AG09319 (cell line): ENCODE measurements at regions not wholly inside any gene's neighbourhood (a gene's known extent, or its start where the extent isn't known, plus 50 kb on each side); places are given as distances from the start of the nearest gene placed in this dataset.

ENCODE experiments used
- DNase-seq: peaks from one replicate; pipeline ENCODE4 v3.0.0-alpha.2; 2010; ENCODE audit warnings: low read depth; ENCODE audit errors: extremely low read depth
- TF ChIP-seq, protein P1 (sequence below): IDR thresholded peaks from 2 replicates; pipeline ENCODE4 v1.5.1; 2011; ENCODE audit warnings: low read depth, mild to moderate bottlenecking, inconsistent platforms, low read length, moderate library complexity

DNA sequence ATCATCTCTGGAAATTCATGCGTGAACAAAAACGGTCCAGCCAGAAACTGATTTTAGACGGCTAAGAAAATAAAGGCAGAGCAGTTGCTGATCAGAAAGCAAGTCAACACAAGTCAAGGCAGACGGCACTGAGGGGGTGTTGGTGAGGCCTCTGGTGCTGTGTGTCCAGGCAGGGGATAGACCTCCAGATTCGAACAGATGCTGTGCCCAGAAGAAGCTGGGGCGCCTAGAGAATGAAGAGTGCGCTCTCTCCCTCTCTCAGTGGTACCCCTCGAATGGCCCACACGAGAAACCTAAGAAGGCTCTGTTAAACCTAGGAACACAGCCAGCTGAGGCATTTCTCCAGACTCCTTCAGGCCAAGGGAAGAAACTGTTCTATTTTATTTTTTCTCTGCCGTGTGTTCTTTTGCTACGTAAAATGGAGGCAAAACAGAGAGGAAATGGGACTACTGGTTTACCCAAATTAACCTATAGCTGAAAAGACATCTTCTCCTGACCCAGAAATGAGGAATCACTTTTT, 178.3 kb downstream of the PMP22 start:
- no peak for DNase-seq
- TF ChIP-seq, protein P1, sequence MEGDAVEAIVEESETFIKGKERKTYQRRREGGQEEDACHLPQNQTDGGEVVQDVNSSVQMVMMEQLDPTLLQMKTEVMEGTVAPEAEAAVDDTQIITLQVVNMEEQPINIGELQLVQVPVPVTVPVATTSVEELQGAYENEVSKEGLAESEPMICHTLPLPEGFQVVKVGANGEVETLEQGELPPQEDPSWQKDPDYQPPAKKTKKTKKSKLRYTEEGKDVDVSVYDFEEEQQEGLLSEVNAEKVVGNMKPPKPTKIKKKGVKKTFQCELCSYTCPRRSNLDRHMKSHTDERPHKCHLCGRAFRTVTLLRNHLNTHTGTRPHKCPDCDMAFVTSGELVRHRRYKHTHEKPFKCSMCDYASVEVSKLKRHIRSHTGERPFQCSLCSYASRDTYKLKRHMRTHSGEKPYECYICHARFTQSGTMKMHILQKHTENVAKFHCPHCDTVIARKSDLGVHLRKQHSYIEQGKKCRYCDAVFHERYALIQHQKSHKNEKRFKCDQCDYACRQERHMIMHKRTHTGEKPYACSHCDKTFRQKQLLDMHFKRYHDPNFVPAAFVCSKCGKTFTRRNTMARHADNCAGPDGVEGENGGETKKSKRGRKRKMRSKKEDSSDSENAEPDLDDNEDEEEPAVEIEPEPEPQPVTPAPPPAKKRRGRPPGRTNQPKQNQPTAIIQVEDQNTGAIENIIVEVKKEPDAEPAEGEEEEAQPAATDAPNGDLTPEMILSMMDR: no peak

DNA sequence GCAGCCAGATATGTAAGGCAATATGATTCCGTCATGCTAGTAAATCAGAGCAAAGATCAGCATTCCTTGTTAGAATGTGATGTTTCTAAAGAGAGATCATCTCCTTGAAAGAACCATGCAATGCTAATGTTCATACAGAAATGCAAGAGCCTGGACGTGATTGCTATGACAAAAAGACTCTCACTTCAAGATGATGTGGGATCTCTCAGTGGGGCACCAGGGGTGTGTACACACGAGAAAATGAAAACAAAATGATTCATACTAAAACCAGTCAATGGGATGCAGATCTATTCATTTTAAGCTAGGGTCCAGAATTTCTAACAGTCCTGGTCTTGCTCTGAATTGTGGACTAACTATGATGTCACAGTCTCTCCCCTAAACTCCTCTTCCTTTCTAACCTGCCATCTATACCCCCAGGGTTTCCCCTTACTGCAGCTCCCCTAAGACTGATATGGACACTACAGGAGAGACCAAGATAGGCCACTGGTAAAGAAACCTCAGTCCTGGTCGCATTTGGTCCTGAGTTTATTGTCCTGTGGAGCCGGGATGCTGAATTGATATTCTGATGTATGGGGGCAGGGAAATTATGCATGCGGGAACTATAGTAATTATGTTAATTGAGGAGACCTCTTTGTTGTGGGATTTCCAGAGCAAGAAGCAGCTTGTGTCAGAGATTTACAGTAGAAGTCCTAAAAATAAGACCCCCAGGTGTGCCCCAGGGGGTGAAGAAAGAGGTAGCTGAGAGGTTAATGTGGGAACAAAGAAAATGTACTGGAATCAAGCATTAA, 179.0 kb downstream of the PMP22 start:
- TF ChIP-seq, protein P1: no peak

DNA sequence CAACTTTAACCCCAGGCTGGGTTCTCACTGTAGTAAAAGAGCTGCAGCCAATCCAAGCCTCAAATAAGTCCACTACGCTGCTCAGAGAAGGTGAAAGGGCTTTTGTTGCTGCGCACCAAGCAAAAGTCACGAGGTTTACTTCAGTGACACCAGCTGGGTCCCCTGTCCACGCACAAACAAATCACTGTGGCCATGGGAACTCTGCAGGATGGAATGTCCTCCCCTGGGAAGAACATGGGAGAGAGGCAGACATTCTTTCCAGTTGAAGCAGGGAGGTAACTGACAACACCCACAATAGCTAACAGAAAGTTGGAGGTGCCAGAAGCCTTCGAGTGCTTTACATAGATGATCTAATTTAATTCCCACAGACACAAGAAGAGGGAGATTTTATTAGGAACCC, 181.9 kb downstream of the PMP22 start:
- DNase-seq: no peak
- TF ChIP-seq, protein P1: no peak

More for the DNA sequence above, 179.0 kb downstream of the PMP22 start:
- no peak for DNase-seq

DNA sequence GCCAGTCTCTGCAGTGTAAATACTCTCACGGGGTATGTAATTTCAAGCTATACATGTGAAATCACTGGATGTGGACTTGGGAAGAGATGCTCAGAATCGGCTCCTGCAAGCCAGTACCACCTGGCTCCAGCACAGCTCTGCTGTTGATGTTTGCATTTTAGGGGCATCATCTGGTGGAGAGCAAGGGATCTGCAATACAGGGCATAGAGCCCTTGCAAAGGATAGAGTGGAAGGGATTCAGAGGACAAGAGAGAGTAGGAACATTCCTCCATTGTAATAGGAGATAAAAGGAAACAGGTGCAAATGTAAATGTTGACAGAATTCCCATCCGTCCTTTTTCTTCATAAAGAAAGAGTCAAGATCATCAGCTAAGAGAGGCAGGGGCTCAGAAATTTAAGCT, 184.1 kb downstream of the PMP22 start:
- TF ChIP-seq, protein P1: no peak
- no peak for DNase-seq

DNA sequence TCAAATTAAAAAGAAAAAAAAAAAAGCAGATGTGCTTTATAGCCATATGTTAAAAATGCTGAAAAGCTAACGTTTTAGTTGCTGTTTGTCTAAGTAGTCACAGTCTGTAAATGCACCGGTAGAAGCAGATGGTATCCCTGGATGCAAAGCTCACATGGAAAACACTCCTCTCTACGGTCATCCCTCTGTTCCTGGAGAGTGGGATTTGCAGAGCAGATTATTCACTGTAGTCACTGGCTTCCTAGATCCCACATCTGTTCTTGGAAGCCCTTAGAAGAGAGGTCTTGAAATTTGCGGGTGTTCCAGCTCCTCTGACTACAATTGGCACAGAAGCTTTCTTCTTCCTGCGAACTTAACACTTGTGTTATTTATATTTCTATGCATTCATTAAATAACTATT, 186.6 kb downstream of the PMP22 start:
- TF ChIP-seq, protein P1: no peak
- no peak for DNase-seq

DNA sequence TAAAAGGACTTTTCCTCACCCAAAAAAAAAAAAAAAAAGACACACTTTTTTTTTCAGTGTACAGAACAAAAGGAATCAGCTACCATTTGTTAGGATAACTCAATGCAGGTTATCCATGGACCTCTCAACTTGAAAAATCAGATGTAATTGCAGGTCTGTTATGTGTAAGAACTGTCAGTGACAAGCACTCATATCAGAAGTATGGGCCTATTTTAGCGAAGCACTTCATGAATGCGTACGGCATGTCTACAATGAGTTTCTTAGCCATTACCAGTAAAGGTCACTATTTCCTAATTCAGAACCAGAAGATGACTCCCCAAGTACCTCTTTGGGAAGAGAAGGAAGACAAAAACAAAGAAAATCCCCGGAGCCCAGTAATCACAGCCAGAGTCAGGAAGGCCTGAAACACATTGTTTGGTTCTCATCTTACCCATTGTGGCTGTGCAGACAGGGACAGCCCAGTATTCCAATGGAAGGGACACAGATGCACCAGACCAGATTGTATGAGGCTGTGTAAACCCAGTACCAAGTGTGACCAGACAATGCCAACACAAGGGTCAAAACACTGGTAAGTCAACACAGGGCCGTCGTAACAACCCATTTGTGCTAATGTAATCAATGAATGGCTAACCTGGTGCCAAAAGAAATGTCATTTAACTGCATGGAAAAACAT, 188.0 kb downstream of the PMP22 start:
- TF ChIP-seq, protein P1: no peak
- DNase-seq: no peak

DNA sequence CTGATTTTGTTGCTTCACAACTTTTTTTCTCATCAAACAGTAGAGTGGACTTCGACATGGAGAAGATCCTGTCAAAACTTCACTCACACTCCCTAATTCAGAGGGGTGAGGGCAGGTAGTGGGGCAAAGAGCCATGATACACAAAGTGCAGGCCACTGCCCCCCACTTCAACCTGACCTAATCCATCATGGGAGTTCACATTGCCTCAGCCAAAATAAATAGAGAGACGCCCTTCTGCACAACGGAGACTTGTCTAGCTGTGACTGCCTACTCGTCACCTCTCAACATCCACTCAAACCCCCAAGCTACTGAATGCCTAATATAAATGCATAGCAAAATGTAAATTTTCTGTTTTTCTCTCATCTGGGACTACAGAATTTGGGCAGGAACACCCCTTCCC, 213.2 kb downstream of the PMP22 start:
- TF ChIP-seq, protein P1: no peak
- no peak for DNase-seq
